ENCODE measurements at regions not wholly inside any gene's neighbourhood (a gene's known extent, or its start where the extent isn't known, plus 50 kb on each side); places are given as distances from the start of the nearest gene placed in this dataset.

GRCh38 chr4:31085689-31086088, 365.5 kb downstream of the PCDH7 start:
- no peaks in the 10 kb centered on the region for H3K36me3 Mint-ChIP-seq (ENCODE audit: low read depth)
- peaks cover 0 to 3% of the 10 kb centered on the region in 2 experiments for H3K9me3 ChIP-seq (ENCODE audit: control insufficient read depth in 1 of 2, insufficient read depth in 1 of 2, low read length in 2 of 2)
- no peak for TF ChIP-seq CTCF (IDR thresholded peaks at IDR 0.05)

DNA sequence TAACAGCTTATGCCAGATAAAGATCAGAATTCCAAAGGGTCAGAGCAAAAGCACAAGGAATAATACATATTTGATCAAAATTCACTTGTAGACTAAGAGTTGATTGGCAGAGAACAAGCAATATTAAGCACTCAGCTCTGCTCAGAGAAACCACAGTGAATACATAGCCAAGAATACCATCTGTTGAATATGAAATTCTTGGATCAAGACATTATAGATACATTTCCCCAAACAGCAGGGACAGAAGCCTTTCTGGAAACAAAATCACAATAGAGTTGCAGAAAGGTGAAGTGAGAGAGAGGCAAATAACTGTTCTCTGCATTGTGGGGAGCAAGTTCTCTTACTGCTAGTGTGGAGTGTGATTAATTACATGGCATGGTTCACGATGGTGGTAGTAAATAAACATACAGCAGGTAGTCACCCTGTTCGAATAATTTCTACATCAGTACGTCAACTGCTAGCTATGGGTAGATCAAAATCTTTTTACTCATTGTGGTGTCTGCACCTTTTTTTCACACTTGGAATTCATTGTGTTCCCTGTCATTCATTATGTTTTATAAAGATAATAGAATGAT, 366.7 kb downstream of the PCDH7 start:
- no peak for TF ChIP-seq CTCF (IDR thresholded peaks at IDR 0.05)
- DNase-seq (no peak), ATAC-seq (ENCODE audit: poor library complexity) (no peak)
- Mint-ChIP-seq H3K9me3 (peaks cover 2% of the 10 kb centered on the region), H3K36me3 (ENCODE audit: low read depth) (no peaks in the 10 kb centered on the region), H3K4me3 (no peak overlapping the region), H3K27me3 (no peaks in the 10 kb centered on the region), H3K27ac (no peak overlapping the region), H3K4me1 (ENCODE audit: low read depth) (no peaks in the 10 kb centered on the region)
- Histone ChIP-seq H3K36me3 (ENCODE audit: insufficient read depth, low read length) (no peaks in the 10 kb centered on the region), H3K27ac (ENCODE audit: low read depth in 1 of 2, low read length in 2 of 2) (no peak overlapping the region), H3K4me3 (ENCODE audit: low read length) (no peak overlapping the region), H3K27me3 (ENCODE audit: control insufficient read depth in 1 of 2, insufficient read depth in 2 of 2, low read length in 2 of 2) (no peaks in the 10 kb centered on the region), H3K9me3 (ENCODE audit: control insufficient read depth in 1 of 2, insufficient read depth in 1 of 2, low read length in 2 of 2) (peaks cover 0 to 3% of the 10 kb centered on the region in 2 experiments), H3K4me1 (ENCODE audit: insufficient read depth, low read length) (no peaks in the 10 kb centered on the region)
- POLR2A ChIA-PET, result no interaction called here
- CTCF ChIA-PET, result no interaction called here
- intact Hi-C loops (cut with DNase I, micrococcal nuclease), result no loop called here

More at GRCh38 chr4:31085689-31086088, 365.5 kb downstream of the PCDH7 start:
- no peaks in the 10 kb centered on the region for H3K27me3 Mint-ChIP-seq
- Histone ChIP-seq H3K27me3 (ENCODE audit: control insufficient read depth in 1 of 2, insufficient read depth in 2 of 2, low read length in 2 of 2) (no peaks in the 10 kb centered on the region), H3K4me1 (ENCODE audit: insufficient read depth, low read length) (no peaks in the 10 kb centered on the region), H3K36me3 (ENCODE audit: insufficient read depth, low read length) (no peaks in the 10 kb centered on the region), H3K27ac (ENCODE audit: low read depth in 1 of 2, low read length in 2 of 2) (no peak overlapping the region), H3K4me3 (ENCODE audit: low read length) (no peak overlapping the region)
- intact Hi-C loops (cut with DNase I, micrococcal nuclease), result no loop called here
- no peak overlapping the region for H3K27ac Mint-ChIP-seq
- ATAC-seq (ENCODE audit: poor library complexity) (no peak), DNase-seq (no peak)
- no peak overlapping the region for H3K4me3 Mint-ChIP-seq
- no peaks in the 10 kb centered on the region for H3K4me1 Mint-ChIP-seq (ENCODE audit: low read depth)
- peaks cover 2% of the 10 kb centered on the region for H3K9me3 Mint-ChIP-seq
- POLR2A ChIA-PET, result no interaction called here
- CTCF ChIA-PET, result no interaction called here

GRCh38 chr4:31088600-31089230, 368.5 kb downstream of the PCDH7 start:
- ChIA-PET POLR2A (no interaction called here), CTCF (no interaction called here)
- intact Hi-C loops (cut with DNase I, micrococcal nuclease), result no loop called here
- Histone ChIP-seq H3K27ac (ENCODE audit: low read depth in 1 of 2, low read length in 2 of 2) (no peak overlapping the region), H3K4me1 (ENCODE audit: insufficient read depth, low read length) (no peaks in the 10 kb centered on the region), H3K4me3 (ENCODE audit: low read length) (no peak overlapping the region), H3K27me3 (ENCODE audit: control insufficient read depth in 1 of 2, insufficient read depth in 2 of 2, low read length in 2 of 2) (no peaks in the 10 kb centered on the region), H3K36me3 (ENCODE audit: insufficient read depth, low read length) (no peaks in the 10 kb centered on the region), H3K9me3 (ENCODE audit: control insufficient read depth in 1 of 2, insufficient read depth in 1 of 2, low read length in 2 of 2) (peaks cover 0 to 3% of the 10 kb centered on the region in 2 experiments)
- H3K4me1 Mint-ChIP-seq (ENCODE audit: low read depth), result no peaks in the 10 kb centered on the region
- no peak overlapping the region for H3K4me3 Mint-ChIP-seq
- no peaks in the 10 kb centered on the region for H3K27me3 Mint-ChIP-seq
- no peak for TF ChIP-seq CTCF (IDR thresholded peaks at IDR 0.05)
- no peaks in the 10 kb centered on the region for H3K36me3 Mint-ChIP-seq (ENCODE audit: low read depth)
- ATAC-seq (ENCODE audit: poor library complexity) (no peak), DNase-seq (no peak)
- no peak overlapping the region for H3K27ac Mint-ChIP-seq
- H3K9me3 Mint-ChIP-seq, result peaks cover 5% of the 10 kb centered on the region
